ENCODE measurements at regions not wholly inside any gene's neighbourhood (a gene's known extent, or its start where the extent isn't known, plus 50 kb on each side); places are given as distances from the start of the nearest gene placed in this dataset.

DNA sequence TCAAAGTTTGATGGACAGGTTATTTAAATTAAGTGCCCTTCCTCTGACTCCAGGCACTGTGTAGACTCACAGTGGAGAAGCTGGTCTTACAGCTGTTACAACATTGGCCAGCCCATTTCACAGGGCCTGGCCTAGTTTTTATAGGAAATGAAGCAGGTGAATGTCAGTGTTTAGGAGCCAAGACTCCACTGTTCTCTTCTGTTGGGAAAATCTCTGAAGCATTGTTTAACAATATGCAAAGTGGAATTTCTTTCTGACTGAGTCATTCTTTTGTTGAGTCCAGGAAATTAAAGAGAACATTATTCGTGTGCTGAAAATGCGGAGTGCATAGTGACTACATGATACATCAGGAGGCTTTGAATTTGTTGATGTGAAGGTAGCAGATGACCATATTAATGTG lies 64.7 kb downstream of the ARRDC4 start:
- no peak for DNase-seq (ENCODE audit: low spot score)

GRCh38 chr15:98034731-98035130 lies 74.2 kb downstream of the ARRDC4 start:
- no peak for DNase-seq (ENCODE audit: low spot score)

GRCh38 chr15:98035134-98035533 lies 74.6 kb downstream of the ARRDC4 start:
- DNase-seq (ENCODE audit: low spot score): no peak

- no peak for DNase-seq (ENCODE audit: low spot score)
These were observed 75.1 kb downstream of the ARRDC4 start for GRCh38 chr15:98035577-98036010.

DNA sequence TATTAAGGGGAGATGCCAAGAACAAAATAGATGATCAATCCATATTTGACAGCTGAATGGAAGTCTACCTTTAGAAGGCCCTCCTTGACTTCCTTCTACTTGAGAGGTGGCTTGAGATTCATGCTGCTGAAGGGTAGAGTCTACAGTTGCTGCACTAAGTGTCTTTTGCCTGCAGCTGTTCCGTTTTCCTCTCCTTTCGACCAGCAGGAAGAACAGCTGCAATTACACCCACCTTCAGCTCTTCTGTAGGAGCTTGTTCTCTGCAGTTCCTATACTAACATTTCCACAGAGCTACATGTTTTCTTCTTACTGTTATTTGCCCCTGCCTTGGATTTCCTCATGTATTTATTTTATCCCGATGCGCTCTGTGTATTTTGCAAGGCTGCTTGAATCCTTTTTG lies 79.1 kb downstream of the ARRDC4 start:
- no peak for DNase-seq (ENCODE audit: low spot score)

- DNase-seq (ENCODE audit: low spot score): no peak
These were observed 79.6 kb downstream of the ARRDC4 start for GRCh38 chr15:98040146-98040545.

DNA sequence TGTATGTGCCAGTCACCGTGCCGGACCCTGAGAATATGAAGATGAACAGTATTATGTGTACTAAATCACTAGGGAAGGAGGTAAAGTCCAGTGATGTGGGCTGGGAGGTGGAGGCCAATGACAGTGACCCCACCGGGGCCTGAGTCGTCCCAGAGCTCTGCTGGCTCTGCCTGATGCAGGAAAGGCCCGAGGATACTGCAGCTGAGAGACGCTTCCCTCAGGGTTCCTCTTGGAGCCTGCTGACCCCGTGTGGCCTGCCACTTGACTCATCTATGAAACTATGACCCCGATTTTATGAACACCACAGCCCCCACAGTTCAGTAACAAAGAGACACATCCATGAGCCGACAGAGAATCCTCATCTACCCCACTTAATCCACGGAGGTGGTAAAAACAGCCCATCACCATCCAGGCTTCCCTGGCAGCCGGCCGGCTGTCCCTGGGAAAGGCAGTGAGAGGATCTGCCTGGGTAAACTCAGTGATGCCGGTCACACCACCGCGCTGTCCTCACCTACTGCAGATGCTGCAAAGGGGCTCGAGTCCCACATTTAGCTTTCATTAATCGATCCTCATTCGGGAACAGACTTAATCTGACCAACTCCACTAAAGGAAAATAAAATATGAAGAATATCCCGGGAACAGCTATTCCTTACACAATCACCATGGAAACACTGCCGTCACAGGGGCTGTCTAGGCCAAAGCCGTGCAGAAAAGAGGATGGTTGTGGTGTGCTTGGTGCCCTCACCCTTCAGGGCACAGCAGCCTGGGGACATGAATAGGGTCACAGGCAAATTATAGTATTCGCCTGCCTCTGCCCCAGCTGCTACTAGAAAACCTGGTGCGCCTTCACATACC lies 82.9 kb downstream of the ARRDC4 start:
- no peak for DNase-seq (ENCODE audit: low spot score)

- no peak for DNase-seq (ENCODE audit: low spot score)
These were observed 91.2 kb downstream of the ARRDC4 start for GRCh38 chr15:98051734-98052133.

DNA sequence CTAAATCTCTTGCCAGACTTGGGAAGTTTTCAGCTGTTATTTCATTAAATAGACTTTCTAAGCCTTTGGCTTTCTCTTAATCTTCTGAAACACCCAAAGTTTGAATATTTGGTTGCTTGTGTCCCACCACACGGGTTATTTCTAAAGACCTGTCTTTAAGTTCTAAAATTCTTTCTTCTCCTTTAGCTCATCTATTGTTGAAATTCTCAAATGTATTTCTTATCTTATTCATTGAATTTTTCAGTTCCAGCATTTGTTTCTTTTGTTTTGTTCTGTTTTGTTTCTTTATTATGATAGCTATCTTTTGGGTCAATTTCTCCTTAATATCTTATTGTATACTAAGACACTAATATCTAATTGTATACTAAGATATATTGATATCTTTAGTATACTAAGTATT lies 97.0 kb downstream of the ARRDC4 start:
- DNase-seq (ENCODE audit: low spot score): no peak

GRCh38 chr15:98062869-98063268 lies 102.4 kb downstream of the ARRDC4 start:
- DNase-seq (ENCODE audit: low spot score): no peak

- DNase-seq (ENCODE audit: low spot score): no peak
These were observed 102.8 kb downstream of the ARRDC4 start for GRCh38 chr15:98063315-98063714.

GRCh38 chr15:98063871-98064270 lies 103.4 kb downstream of the ARRDC4 start:
- DNase-seq (ENCODE audit: low spot score): no peak

GRCh38 chr15:98067339-98067738 lies 106.8 kb downstream of the ARRDC4 start:
- DNase-seq (ENCODE audit: low spot score): no peak

GRCh38 chr15:98069256-98069655 lies 108.8 kb downstream of the ARRDC4 start:
- no peak for DNase-seq (ENCODE audit: low spot score)

DNA sequence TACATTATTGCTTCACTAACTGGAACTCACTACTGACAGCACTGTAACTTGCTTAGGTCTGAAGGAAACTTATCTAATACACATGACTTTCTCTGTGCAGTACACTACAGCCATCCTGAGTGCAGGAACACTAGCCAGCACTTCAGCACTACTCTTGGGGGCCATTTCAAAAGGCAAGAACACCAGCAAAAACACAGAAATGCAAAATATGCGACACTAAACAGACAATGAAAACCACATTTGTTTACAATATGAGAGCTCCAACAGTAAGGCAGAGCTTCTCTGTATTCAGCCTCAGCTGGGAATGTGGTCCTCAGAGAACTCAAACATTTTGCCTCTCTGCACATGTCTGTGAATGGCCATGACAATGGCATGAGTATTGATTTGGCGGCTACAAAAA lies 109.6 kb downstream of the ARRDC4 start:
- DNase-seq (ENCODE audit: low spot score): no peak

DNA sequence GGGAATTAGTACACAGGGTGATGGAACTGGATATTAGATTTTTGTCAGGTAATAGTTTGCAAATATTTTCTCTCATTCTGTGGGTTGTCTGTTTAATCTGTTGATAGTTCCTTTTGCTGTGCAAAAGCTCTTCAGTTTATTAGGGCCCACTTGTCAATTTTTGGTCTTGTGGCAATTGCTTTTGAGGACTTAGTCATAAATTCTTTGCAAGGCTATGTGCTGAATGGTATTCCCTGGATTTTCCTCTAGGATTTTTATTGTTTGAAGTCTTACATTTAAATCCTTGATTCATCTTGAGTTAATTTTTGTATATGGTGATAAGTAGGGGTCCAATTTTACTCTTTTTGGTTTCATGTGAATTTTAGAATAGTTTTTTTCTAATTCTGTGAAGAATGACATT lies 111.3 kb downstream of the ARRDC4 start:
- DNase-seq (ENCODE audit: low spot score): no peak

DNA sequence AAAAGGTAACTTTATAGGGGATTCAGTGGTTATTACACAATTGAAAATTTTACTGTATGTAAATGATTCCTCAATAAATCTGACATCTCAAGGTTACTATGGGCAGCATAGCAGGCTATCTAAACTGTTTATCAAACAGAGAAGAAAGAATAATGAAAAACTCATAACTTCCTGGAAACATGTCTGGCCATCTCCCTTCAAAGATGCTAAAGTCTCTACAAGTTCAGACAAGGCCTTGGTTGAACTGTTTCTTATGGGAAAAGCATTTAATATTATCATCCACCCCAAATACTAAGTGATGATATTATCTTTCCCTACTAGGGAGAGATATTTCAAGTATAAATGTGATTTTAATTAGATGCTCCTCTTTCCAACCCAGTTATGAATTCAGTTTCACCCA lies 114.9 kb downstream of the ARRDC4 start:
- no peak for DNase-seq (ENCODE audit: low spot score)

DNA sequence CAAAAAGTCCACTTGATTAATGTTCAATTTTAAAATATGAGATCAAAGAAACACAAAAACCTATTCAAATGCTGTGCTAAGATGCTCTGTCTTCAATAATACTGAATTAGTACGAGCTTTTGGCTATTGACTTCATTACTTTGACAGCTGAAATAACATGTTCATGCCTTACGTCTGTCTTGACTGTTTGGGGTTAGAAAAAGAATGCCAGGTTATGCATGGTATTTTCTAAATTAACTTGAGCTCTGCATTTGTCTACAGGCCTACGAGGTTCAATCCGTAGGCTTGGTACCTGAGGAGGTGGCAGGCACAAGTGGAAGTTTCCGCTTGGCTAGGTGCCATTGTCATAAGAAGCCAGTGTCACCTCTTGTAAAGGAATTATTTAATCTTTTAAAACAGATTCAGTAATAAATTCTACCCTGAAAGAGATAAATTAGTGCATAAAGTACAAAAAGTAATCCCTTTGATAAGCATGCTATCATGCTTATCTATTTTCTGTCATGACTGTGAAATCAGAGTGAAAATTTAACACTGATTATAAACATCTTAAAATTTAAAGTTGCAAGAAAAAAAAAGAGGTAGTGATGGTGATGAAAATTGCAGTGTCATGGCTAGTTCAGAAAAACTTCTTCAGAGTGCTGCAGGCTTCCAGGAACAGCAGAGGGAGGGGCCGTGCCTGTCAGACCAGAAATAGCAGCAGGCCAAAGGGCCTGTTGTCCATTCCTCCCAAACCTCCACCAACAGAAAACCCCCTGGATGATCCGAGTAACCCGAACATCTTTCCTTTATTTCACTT lies 115.7 kb downstream of the ARRDC4 start:
- no peak for DNase-seq (ENCODE audit: low spot score)

- DNase-seq (ENCODE audit: low spot score): no peak
These were observed 116.7 kb downstream of the ARRDC4 start for GRCh38 chr15:98077186-98077585.

GRCh38 chr15:98080791-98081190 lies 120.3 kb downstream of the ARRDC4 start:
- no peak for DNase-seq (ENCODE audit: low spot score)

GRCh38 chr15:98083203-98083910 lies 122.9 kb downstream of the ARRDC4 start:
- no peak for DNase-seq (ENCODE audit: low spot score)

- DNase-seq (ENCODE audit: low spot score): peak; percentile 62
These were observed 124.6 kb downstream of the ARRDC4 start for GRCh38 chr15:98085003-98085639.
